Erythroblast (primary cell): ENCODE measurements at regions not wholly inside any gene's neighbourhood (a gene's known extent, or its start where the extent isn't known, plus 50 kb on each side); places are given as distances from the start of the nearest gene placed in this dataset.

Source experiments
- GATA1 ChIP-seq: IDR thresholded peaks from 2 replicates; pipeline ENCODE4 v1.6.1; 2011; ENCODE audit warnings: low read depth, mild to moderate bottlenecking, control low read depth, low read length, moderate library complexity
- POLR2A ChIP-seq: IDR thresholded peaks from 2 replicates; pipeline ENCODE4 v1.6.1; 2011; ENCODE audit warnings: mild to moderate bottlenecking, low read length

- TF ChIP-seq POLR2A (no peak), GATA1 (no peak)
Observed at GRCh38 chr1:78426408-78426807, 64.4 kb upstream of the PTGFR start.
